GM12873 (cell line): ENCODE measurements at regions not wholly inside any gene's neighbourhood (a gene's known extent, or its start where the extent isn't known, plus 50 kb on each side); places are given as distances from the start of the nearest gene placed in this dataset.

Experiments
- CTCF ChIP-seq: IDR thresholded peaks from 2 replicates; pipeline ENCODE4 v1.5.1; 2012; ENCODE audit warnings: low read depth, mild to moderate bottlenecking, moderate library complexity, low read length, control low read depth; ENCODE audit not compliant: insufficient read depth; ENCODE audit errors: missing control alignments

- TF ChIP-seq CTCF: no peak
These were observed 253.2 kb downstream of the SOX4 start for GRCh38 chr6:21846541-21847451.

- no peak for TF ChIP-seq CTCF
These were observed 254.3 kb downstream of the SOX4 start for GRCh38 chr6:21847711-21848480.

- TF ChIP-seq CTCF: no peak
These were observed 257.1 kb downstream of the SOX4 start for GRCh38 chr6:21850691-21851090.

GRCh38 chr6:21855811-21856455, 262.4 kb downstream of the SOX4 start:
- no peak for TF ChIP-seq CTCF

GRCh38 chr6:21856456-21856825, 262.9 kb downstream of the SOX4 start:
- no peak for TF ChIP-seq CTCF

GRCh38 chr6:21856844-21857243, 263.3 kb downstream of the SOX4 start:
- TF ChIP-seq CTCF: no peak

- TF ChIP-seq CTCF: no peak
These were observed 264.5 kb downstream of the SOX4 start for GRCh38 chr6:21858076-21858475.
